NCI-H128 (cell line): ENCODE measurements at regions not wholly inside any gene's neighbourhood (a gene's known extent, or its start where the extent isn't known, plus 50 kb on each side); places are given as distances from the start of the nearest gene placed in this dataset.
"Not testable (repeated sequence)": the region's sequence is repeated elsewhere in the genome, so short reads cannot be mapped to it uniquely, and the experiment has no call there.

ENCODE experiments used
- DNase-seq: peaks from one replicate; lab custom pipeline; 2025; ENCODE audit not compliant: unreplicated experiment; lab: John Stamatoyannopoulos, UW

- no peak for DNase-seq
Observed at GRCh38 chr9:22649384-22649783, 202.8 kb downstream of the DMRTA1 start.

GRCh38 chr9:22650145-22650544, 203.5 kb downstream of the DMRTA1 start:
- DNase-seq: no peak

- DNase-seq: no peak
Observed at GRCh38 chr9:22650946-22651345, 204.3 kb downstream of the DMRTA1 start.

GRCh38 chr9:22654833-22655232, 208.2 kb downstream of the DMRTA1 start:
- no peak for DNase-seq

- DNase-seq: no peak
Observed at GRCh38 chr9:22657713-22658112, 211.1 kb downstream of the DMRTA1 start.

- not testable (repeated sequence) for DNase-seq
Observed at GRCh38 chr9:22658484-22658883, 211.9 kb downstream of the DMRTA1 start.

- DNase-seq: no peak
Observed at GRCh38 chr9:22682536-22682935, 235.9 kb downstream of the DMRTA1 start.

- DNase-seq: no peak
Observed at GRCh38 chr9:22682961-22683699, 236.5 kb downstream of the DMRTA1 start.

- DNase-seq: no peak
Observed at GRCh38 chr9:22683700-22684075, 237.1 kb downstream of the DMRTA1 start.

- DNase-seq: no peak
Observed at GRCh38 chr9:22693156-22693555, 246.5 kb downstream of the DMRTA1 start.

GRCh38 chr9:22700171-22700570, 253.5 kb downstream of the DMRTA1 start:
- no peak for DNase-seq

- DNase-seq: no peak
Observed at GRCh38 chr9:22718653-22719052, 272.0 kb downstream of the DMRTA1 start.

GRCh38 chr9:22722492-22722891, 275.9 kb downstream of the DMRTA1 start:
- DNase-seq: no peak

GRCh38 chr9:22731786-22732185, 285.2 kb downstream of the DMRTA1 start:
- no peak for DNase-seq

- DNase-seq: no peak
Observed at GRCh38 chr9:22739712-22740111, 293.1 kb downstream of the DMRTA1 start.

GRCh38 chr9:22740781-22741180, 294.2 kb downstream of the DMRTA1 start:
- no peak for DNase-seq

- no peak for DNase-seq
Observed at GRCh38 chr9:22742401-22742800, 295.8 kb downstream of the DMRTA1 start.

- DNase-seq: no peak
Observed at GRCh38 chr9:22773501-22774220, 327.0 kb downstream of the DMRTA1 start.

GRCh38 chr9:22790329-22790728, 343.7 kb downstream of the DMRTA1 start:
- no peak for DNase-seq

GRCh38 chr9:22808876-22809275, 362.3 kb downstream of the DMRTA1 start:
- DNase-seq: no peak

- DNase-seq: no peak
Observed at GRCh38 chr9:22809371-22809770, 362.7 kb downstream of the DMRTA1 start.

- DNase-seq: no peak
Observed at GRCh38 chr9:22813529-22813928, 366.9 kb downstream of the DMRTA1 start.

- DNase-seq: no peak
Observed at GRCh38 chr9:22815246-22815645, 368.6 kb downstream of the DMRTA1 start.
